Right kidney (tissue), 1 donor: ENCODE measurements at regions not wholly inside any gene's neighbourhood (a gene's known extent, or its start where the extent isn't known, plus 50 kb on each side); places are given as distances from the start of the nearest gene placed in this dataset.
"Not testable (repeated sequence)": the region's sequence is repeated elsewhere in the genome, so short reads cannot be mapped to it uniquely, and the experiment has no call there.

Source experiments
- DNase-seq: peaks from one replicate; pipeline ENCODE4 v3.0.0-alpha.2; 2016

- DNase-seq = no peak
These were observed 176.8 kb upstream of the MARCKS start for GRCh38 chr6:113680301-113680700.

- DNase-seq = no peak
These were observed 173.2 kb upstream of the MARCKS start for GRCh38 chr6:113683968-113684367.

- no peak for DNase-seq
These were observed 172.7 kb upstream of the MARCKS start for GRCh38 chr6:113684382-113684901.

GRCh38 chr6:113686049-113686448 lies 171.1 kb upstream of the MARCKS start:
- no peak for DNase-seq

GRCh38 chr6:113689620-113690019 lies 167.5 kb upstream of the MARCKS start:
- not testable (repeated sequence) for DNase-seq

- DNase-seq = no peak
These were observed 166.6 kb upstream of the MARCKS start for GRCh38 chr6:113690281-113691259.

GRCh38 chr6:113691260-113691656 lies 165.9 kb upstream of the MARCKS start:
- no peak for DNase-seq

GRCh38 chr6:113693851-113694250 lies 163.3 kb upstream of the MARCKS start:
- no peak for DNase-seq

- no peak for DNase-seq
These were observed 162.7 kb upstream of the MARCKS start for GRCh38 chr6:113694278-113695077.

- no peak for DNase-seq
These were observed 161.6 kb upstream of the MARCKS start for GRCh38 chr6:113695516-113695915.

GRCh38 chr6:113696960-113697359 lies 160.2 kb upstream of the MARCKS start:
- DNase-seq = no peak

- DNase-seq = no peak
These were observed 159.3 kb upstream of the MARCKS start for GRCh38 chr6:113697632-113698410.

- DNase-seq = no peak
These were observed 157.9 kb upstream of the MARCKS start for GRCh38 chr6:113699239-113699638.

- no peak for DNase-seq
These were observed 155.4 kb upstream of the MARCKS start for GRCh38 chr6:113701552-113702254.

GRCh38 chr6:113707194-113707593 lies 150.0 kb upstream of the MARCKS start:
- no peak for DNase-seq

GRCh38 chr6:113709936-113710509 lies 147.1 kb upstream of the MARCKS start:
- DNase-seq = no peak

GRCh38 chr6:113713665-113714064 lies 143.5 kb upstream of the MARCKS start:
- no peak for DNase-seq

- no peak for DNase-seq
These were observed 138.6 kb upstream of the MARCKS start for GRCh38 chr6:113718588-113718987.

GRCh38 chr6:113719064-113719463 lies 138.1 kb upstream of the MARCKS start:
- no peak for DNase-seq

GRCh38 chr6:113719545-113719944 lies 137.6 kb upstream of the MARCKS start:
- no peak for DNase-seq

- no peak for DNase-seq
These were observed 134.0 kb upstream of the MARCKS start for GRCh38 chr6:113723182-113723581.
